SU-DHL-6 (cell line): ENCODE measurements at regions not wholly inside any gene's neighbourhood (a gene's known extent, or its start where the extent isn't known, plus 50 kb on each side); places are given as distances from the start of the nearest gene placed in this dataset.

Experiments used
- CTCF ChIP-seq: fragments of 200-600 bp; sonication (generic); IDR thresholded peaks from one replicate; pipeline ENCODE4 v1.5.1; 2017; ENCODE audit warnings: antibody characterized with exemption, mild to moderate bottlenecking, low read length, moderate library complexity; ENCODE audit not compliant: insufficient read depth, poor library complexity, severe bottlenecking
- EZH2phosphoT487 ChIP-seq: fragments of 200-600 bp; sonication (generic), shearing (Covaris generic); conservative IDR thresholded peaks from 2 replicates; pipeline ENCODE4 v1.6.1; 2018; ENCODE audit warnings: mild to moderate bottlenecking, antibody characterized with exemption, low read length, moderate library complexity, mixed read lengths

GRCh38 chr21:15967661-15968060, 237.9 kb downstream of the USP25 start:
- TF ChIP-seq CTCF (no peak), EZH2phosphoT487 (no peak)
